HEK293 (cell line): ENCODE measurements at regions not wholly inside any gene's neighbourhood (a gene's known extent, or its start where the extent isn't known, plus 50 kb on each side); places are given as distances from the start of the nearest gene placed in this dataset.

Source experiments
- CTCF ChIA-PET: fragments of 350-600 bp; formaldehyde crosslinking; extraction: SDS; loops from one replicate; lab custom pipeline; 2021; ENCODE audit warnings: antibody characterized with exemption; lab: Yijun Ruan, JAX
- POLR2A ChIA-PET: fragments of 300-600 bp; formaldehyde crosslinking; extraction: SDS; loops from one replicate; lab custom pipeline; 2020; ENCODE audit warnings: antibody characterized with exemption, inconsistent platforms; lab: Yijun Ruan, JAX
- H3K27ac ChIP-seq: fragments of 200-500 bp; sonication (Bioruptor generic); 2 replicates; pipeline ENCODE4 v1.5.1; 2014; ENCODE audit warnings: low read depth, low read length, control low read depth, inconsistent platforms; ENCODE audit errors: extremely low read depth
- H3K36me3 ChIP-seq, 2 experiments: fragments of 200-500 bp in 1 of 2; sonication (Bioruptor generic) in 1 of 2; 1 replicate in 1 of 2; 2 replicates in 1 of 2; pipeline ENCODE4 v1.5.1; 2014 to 2017; ENCODE audit warnings: inconsistent platforms in 2 of 2, low read length in 2 of 2; ENCODE audit not compliant: control insufficient read depth in 2 of 2, insufficient read depth in 1 of 2
- H3K4me1 ChIP-seq: fragments of 200-500 bp; sonication (Bioruptor generic); 2 replicates; pipeline ENCODE4 v1.5.1; 2014; ENCODE audit warnings: mild to moderate bottlenecking, low read length, inconsistent platforms; ENCODE audit not compliant: control insufficient read depth, insufficient read depth
- H3K4me3 ChIP-seq: 2 replicates; pipeline ENCODE4 v1.5.1; 2011; ENCODE audit warnings: low read depth, mild to moderate bottlenecking, control low read depth, low read length, moderate library complexity
- H3K9me3 ChIP-seq: fragments of 200-500 bp; sonication (Bioruptor generic); 2 replicates; pipeline ENCODE4 v1.5.1; 2014; ENCODE audit warnings: low read depth, low read length, inconsistent platforms; ENCODE audit not compliant: control insufficient read depth, insufficient read depth
- HOXA7 ChIP-seq: sonication (generic); formaldehyde crosslinking; IDR thresholded peaks from 2 replicates; pipeline ENCODE4 v1.8.1; 2022; ENCODE audit warnings: missing genetic modification reagents, borderline replicate concordance
- HOXC10 ChIP-seq: sonication (generic); formaldehyde crosslinking; IDR thresholded peaks from 2 replicates; pipeline ENCODE4 v1.8.1; 2023; ENCODE audit warnings: mild to moderate bottlenecking, missing genetic modification reagents
- KLF9 ChIP-seq: fragments of 450-650 bp; formaldehyde crosslinking; IDR thresholded peaks from 2 replicates; pipeline ENCODE4 v1.5.1; 2016; ENCODE audit warnings: missing biosample characterization, missing genetic modification characterization, low read depth
- RBAK ChIP-seq: fragments of 450-650 bp; formaldehyde crosslinking; IDR thresholded peaks from 2 replicates; pipeline ENCODE4 v1.5.1; 2016; ENCODE audit warnings: missing biosample characterization, missing genetic modification characterization
- SCRT1 ChIP-seq: fragments of 450-650 bp; formaldehyde crosslinking; IDR thresholded peaks from 2 replicates; pipeline ENCODE4 v1.5.1; 2016; ENCODE audit warnings: missing biosample characterization, missing genetic modification characterization, borderline replicate concordance
- ZBTB17 ChIP-seq: fragments of 450-650 bp; formaldehyde crosslinking; IDR thresholded peaks from 2 replicates; pipeline ENCODE4 v1.5.1; 2016; ENCODE audit warnings: missing biosample characterization, missing genetic modification characterization
- ZBTB7A ChIP-seq: fragments of 450-650 bp; formaldehyde crosslinking; IDR thresholded peaks from 2 replicates; pipeline ENCODE4 v1.5.1; 2016; ENCODE audit warnings: low read depth, missing biosample characterization, missing genetic modification characterization
- ZBTB8A ChIP-seq: fragments of 450-650 bp; formaldehyde crosslinking; IDR thresholded peaks from 2 replicates; pipeline ENCODE4 v1.5.1; 2016; ENCODE audit warnings: missing biosample characterization, missing genetic modification characterization
- ZFP3 ChIP-seq: fragments of 450-650 bp; formaldehyde crosslinking; IDR thresholded peaks from 2 replicates; pipeline ENCODE4 v1.5.1; 2016; ENCODE audit warnings: low read depth, missing biosample characterization, missing genetic modification characterization
- ZFP69B ChIP-seq: fragments of 450-650 bp; formaldehyde crosslinking; IDR thresholded peaks from 2 replicates; pipeline ENCODE4 v1.5.1; 2016; ENCODE audit warnings: missing biosample characterization, missing genetic modification characterization
- ZNF174 ChIP-seq: fragments of 450-650 bp; formaldehyde crosslinking; IDR thresholded peaks from 2 replicates; pipeline ENCODE4 v1.5.0; 2017; ENCODE audit warnings: missing biosample characterization, mild to moderate bottlenecking, missing genetic modification characterization
- ZNF19 ChIP-seq: fragments of 450-650 bp; formaldehyde crosslinking; IDR thresholded peaks from 2 replicates; pipeline ENCODE4; 2016; ENCODE audit warnings: missing biosample characterization, missing genetic modification characterization, low read depth
- ZNF223 ChIP-seq: fragments of 450-650 bp; formaldehyde crosslinking; IDR thresholded peaks from 2 replicates; pipeline ENCODE4 v1.5.1; 2016; ENCODE audit warnings: missing biosample characterization, missing genetic modification characterization
- ZNF248 ChIP-seq: fragments of 450-650 bp; formaldehyde crosslinking; IDR thresholded peaks from 2 replicates; pipeline ENCODE4 v1.5.1; 2017; ENCODE audit warnings: missing biosample characterization, missing genetic modification characterization
- ZNF311 ChIP-seq: fragments of 450-650 bp; formaldehyde crosslinking; IDR thresholded peaks from 2 replicates; pipeline ENCODE4 v1.5.1; 2017; ENCODE audit warnings: missing biosample characterization, missing genetic modification characterization, borderline replicate concordance
- ZNF544 ChIP-seq: fragments of 450-650 bp; formaldehyde crosslinking; IDR thresholded peaks from 2 replicates; pipeline ENCODE4 v1.5.0; 2017; ENCODE audit warnings: missing biosample characterization, missing genetic modification characterization
- ZNF626 ChIP-seq: fragments of 450-650 bp; sonication (Bioruptor Pico); formaldehyde crosslinking; IDR thresholded peaks from 2 replicates; pipeline ENCODE4 v1.5.1; 2018; ENCODE audit warnings: missing biosample characterization, missing genetic modification characterization, inconsistent platforms
- ZNF670 ChIP-seq: fragments of 450-650 bp; formaldehyde crosslinking; IDR thresholded peaks from 2 replicates; pipeline ENCODE4 v1.5.1; 2016; ENCODE audit warnings: missing biosample characterization, missing genetic modification characterization, low read depth
- ZNF747 ChIP-seq: fragments of 450-650 bp; formaldehyde crosslinking; IDR thresholded peaks from 2 replicates; pipeline ENCODE4 v1.5.1; 2016; ENCODE audit warnings: missing biosample characterization, missing genetic modification characterization
- ZSCAN30 ChIP-seq: fragments of 450-650 bp; IDR thresholded peaks from 2 replicates; pipeline ENCODE4 v1.5.1; 2018; ENCODE audit warnings: missing biosample characterization, mild to moderate bottlenecking, missing genetic modification characterization, moderate library complexity
- ZXDB ChIP-seq: fragments of 450-650 bp; formaldehyde crosslinking; IDR thresholded peaks from 2 replicates; pipeline ENCODE4 v1.5.1; 2016; ENCODE audit warnings: missing biosample characterization, missing genetic modification characterization
- TF ChIP-seq, protein P1 (sequence below): fragments of 450-650 bp; formaldehyde crosslinking; IDR thresholded peaks from 2 replicates; pipeline ENCODE4 v1.5.1; 2016; ENCODE audit warnings: missing biosample characterization, missing genetic modification characterization
- TF ChIP-seq, protein P2 (sequence below): fragments of 450-650 bp; formaldehyde crosslinking; IDR thresholded peaks from 2 replicates; pipeline ENCODE4 v1.5.1; 2016; ENCODE audit warnings: missing biosample characterization, missing genetic modification characterization
- TF ChIP-seq, protein P3 (sequence below): fragments of 450-650 bp; formaldehyde crosslinking; IDR thresholded peaks from 2 replicates; pipeline ENCODE4 v1.5.1; 2017; ENCODE audit warnings: missing biosample characterization, missing genetic modification characterization
- TF ChIP-seq, protein P4 (sequence below): fragments of 450-650 bp; formaldehyde crosslinking; IDR thresholded peaks from 2 replicates; pipeline ENCODE4; 2016; ENCODE audit warnings: missing biosample characterization, missing genetic modification characterization
- TF ChIP-seq, protein P5 (sequence below): fragments of 450-650 bp; formaldehyde crosslinking; IDR thresholded peaks from 2 replicates; pipeline ENCODE4 v1.5.1; 2016; ENCODE audit warnings: missing biosample characterization, missing genetic modification characterization
- TF ChIP-seq, protein P6 (sequence below): fragments of 450-650 bp; formaldehyde crosslinking; IDR thresholded peaks from 2 replicates; pipeline ENCODE4 v1.5.1; 2016; ENCODE audit warnings: missing biosample characterization, missing genetic modification characterization

DNA sequence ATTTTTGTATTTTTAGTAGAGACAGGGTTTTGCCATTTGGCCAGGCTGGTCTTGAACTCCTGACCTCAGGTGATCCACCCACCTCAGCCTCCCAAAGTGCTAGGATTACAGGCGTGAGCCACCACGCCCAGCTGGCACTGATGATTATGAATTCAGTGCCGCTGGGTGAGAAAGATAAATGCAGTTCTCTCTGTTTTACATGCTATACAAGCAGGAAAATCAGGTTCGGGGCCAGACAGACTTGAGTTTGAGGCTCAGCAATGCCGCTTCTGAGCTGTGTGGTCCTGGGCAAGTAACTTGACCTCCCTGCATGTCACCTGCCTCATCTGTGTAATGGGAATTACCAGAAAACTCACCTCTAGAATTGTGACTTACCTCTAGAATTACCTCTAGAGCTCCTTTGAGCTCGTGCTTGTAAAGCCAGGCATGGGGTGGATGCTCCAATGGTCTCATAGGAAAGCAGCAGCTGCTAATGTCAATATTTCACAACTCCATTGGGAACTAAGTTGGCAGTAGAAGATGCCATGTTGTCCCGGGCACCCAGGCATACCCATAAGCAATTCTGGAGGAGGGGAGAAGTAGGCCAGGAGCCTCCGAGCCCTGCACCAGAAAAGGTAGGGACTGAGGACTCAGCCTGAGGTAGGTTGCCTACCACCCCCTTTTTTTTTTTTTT, 119.8 kb upstream of the SLC25A33 start:
- CTCF ChIA-PET: interaction anchor here (0.6 kb wide), 1 partner anchor 367 kb away, joined by 6 read pairs; no protein-coding TSS in a partner anchor
- H3K4me1 ChIP-seq: no peaks in the 10 kb centered on the region
- no peak overlapping the region for H3K4me3 ChIP-seq
- H3K27ac ChIP-seq: no peak overlapping the region
- TF ChIP-seq ZNF174 (tag by site-specific recombination): no peak
- TF ChIP-seq SCRT1 (tag by site-specific recombination): no peak
- no peak for TF ChIP-seq ZNF626 (tag by site-specific recombination)
- TF ChIP-seq ZNF223 (tag by site-specific recombination): no peak
- TF ChIP-seq, protein P1, sequence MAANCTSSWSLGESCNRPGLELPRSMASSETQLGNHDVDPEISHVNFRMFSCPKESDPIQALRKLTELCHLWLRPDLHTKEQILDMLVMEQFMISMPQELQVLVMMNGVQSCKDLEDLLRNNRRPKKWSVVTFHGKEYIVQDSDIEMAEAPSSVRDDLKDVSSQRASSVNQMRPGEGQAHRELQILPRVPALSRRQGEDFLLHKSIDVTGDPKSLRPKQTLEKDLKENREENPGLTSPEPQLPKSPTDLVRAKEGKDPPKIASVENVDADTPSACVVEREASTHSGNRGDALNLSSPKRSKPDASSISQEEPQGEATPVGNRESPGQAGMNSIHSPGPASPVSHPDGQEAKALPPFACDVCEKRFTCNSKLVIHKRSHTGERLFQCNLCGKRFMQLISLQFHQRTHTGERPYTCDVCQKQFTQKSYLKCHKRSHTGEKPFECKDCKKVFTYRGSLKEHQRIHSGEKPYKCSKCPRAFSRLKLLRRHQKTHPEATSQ (tag by site-specific recombination): no peak
- TF ChIP-seq, protein P2, sequence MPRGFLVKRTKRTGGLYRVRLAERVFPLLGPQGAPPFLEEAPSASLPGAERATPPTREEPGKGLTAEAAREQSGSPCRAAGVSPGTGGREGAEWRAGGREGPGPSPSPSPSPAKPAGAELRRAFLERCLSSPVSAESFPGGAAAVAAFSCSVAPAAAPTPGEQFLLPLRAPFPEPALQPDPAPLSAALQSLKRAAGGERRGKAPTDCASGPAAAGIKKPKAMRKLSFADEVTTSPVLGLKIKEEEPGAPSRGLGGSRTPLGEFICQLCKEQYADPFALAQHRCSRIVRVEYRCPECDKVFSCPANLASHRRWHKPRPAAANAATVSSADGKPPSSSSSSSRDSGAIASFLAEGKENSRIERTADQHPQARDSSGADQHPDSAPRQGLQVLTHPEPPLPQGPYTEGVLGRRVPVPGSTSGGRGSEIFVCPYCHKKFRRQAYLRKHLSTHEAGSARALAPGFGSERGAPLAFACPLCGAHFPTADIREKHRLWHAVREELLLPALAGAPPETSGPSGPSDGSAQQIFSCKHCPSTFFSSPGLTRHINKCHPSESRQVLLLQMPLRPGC (tag by site-specific recombination): no peak
- no peak for TF ChIP-seq ZFP69B
- TF ChIP-seq, protein P3, sequence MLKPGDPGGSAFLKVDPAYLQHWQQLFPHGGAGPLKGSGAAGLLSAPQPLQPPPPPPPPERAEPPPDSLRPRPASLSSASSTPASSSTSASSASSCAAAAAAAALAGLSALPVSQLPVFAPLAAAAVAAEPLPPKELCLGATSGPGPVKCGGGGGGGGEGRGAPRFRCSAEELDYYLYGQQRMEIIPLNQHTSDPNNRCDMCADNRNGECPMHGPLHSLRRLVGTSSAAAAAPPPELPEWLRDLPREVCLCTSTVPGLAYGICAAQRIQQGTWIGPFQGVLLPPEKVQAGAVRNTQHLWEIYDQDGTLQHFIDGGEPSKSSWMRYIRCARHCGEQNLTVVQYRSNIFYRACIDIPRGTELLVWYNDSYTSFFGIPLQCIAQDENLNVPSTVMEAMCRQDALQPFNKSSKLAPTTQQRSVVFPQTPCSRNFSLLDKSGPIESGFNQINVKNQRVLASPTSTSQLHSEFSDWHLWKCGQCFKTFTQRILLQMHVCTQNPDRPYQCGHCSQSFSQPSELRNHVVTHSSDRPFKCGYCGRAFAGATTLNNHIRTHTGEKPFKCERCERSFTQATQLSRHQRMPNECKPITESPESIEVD (tag by site-specific recombination): no peak
- TF ChIP-seq ZBTB7A (tag by site-specific recombination): no peak
- TF ChIP-seq, protein P4, sequence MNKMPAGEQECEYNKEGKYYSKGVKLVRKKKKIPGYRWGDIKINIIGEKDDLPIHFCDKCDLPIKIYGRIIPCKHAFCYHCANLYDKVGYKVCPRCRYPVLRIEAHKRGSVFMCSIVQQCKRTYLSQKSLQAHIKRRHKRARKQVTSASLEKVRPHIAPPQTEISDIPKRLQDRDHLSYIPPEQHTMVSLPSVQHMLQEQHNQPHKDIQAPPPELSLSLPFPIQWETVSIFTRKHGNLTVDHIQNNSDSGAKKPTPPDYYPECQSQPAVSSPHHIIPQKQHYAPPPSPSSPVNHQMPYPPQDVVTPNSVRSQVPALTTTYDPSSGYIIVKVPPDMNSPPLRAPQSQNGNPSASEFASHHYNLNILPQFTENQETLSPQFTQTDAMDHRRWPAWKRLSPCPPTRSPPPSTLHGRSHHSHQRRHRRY (tag by site-specific recombination): no peak
- TF ChIP-seq ZNF747: no peak
- POLR2A ChIA-PET: no interaction called here
- H3K9me3 ChIP-seq: no peaks in the 10 kb centered on the region
- H3K36me3 ChIP-seq: no peaks in the 10 kb centered on the region

DNA sequence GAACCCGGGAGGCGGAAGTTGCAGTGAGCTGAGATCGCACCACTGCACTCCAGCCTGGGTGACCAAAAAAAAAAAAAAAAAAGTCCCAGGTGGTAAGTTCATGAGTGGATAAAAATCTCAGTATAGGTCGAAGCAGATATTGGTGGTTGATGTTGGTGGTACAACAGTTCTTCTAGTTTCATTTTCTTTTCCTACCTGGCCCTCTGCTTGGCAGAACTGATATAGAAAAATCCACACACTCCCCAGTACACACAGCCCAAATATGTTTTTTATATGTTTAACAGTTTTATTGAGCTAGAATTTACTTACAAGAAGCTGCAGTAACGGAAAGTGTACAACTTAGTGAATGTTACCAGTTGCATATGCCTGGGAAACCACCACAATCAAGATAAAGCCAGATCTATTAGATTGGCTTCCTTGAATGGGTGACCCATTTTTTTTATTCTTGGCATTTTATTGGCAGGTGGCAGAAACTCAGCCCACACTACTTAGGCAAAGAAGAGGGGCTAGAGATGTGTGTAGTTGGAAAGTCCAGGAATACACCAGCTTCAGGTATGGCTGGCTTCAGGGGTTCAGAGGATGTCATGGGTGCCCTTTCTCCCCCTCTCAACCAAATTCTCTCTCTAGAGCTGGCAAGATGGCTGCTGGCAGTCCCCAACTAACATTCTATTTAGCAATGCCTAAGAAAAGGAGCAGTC, 118.3 kb upstream of the SLC25A33 start:
- ChIA-PET CTCF (interaction anchor here (0.6 kb wide), 1 partner anchor 9 kb away, joined by 3 read pairs; no protein-coding TSS in a partner anchor), POLR2A (no interaction called here)
- H3K9me3 ChIP-seq: no peaks in the 10 kb centered on the region
- no peaks in the 10 kb centered on the region for H3K4me1 ChIP-seq
- no peak overlapping the region for H3K27ac ChIP-seq
- no peak overlapping the region for H3K4me3 ChIP-seq
- no peaks in the 10 kb centered on the region for H3K36me3 ChIP-seq
- TF ChIP-seq RBAK (tag by site-specific recombination): no peak
- no peak for TF ChIP-seq ZBTB7A (tag by site-specific recombination)
- no peak for TF ChIP-seq ZNF248
- no peak for TF ChIP-seq ZNF19
- no peak for TF ChIP-seq ZBTB8A (tag by site-specific recombination)
- TF ChIP-seq ZXDB (tag by site-specific recombination): no peak
- TF ChIP-seq ZBTB17 (tag by site-specific recombination): no peak
- TF ChIP-seq KLF9 (tag by site-specific recombination): no peak
- TF ChIP-seq HOXC10 (CRISPR knock-in tag): no peak
- TF ChIP-seq, protein P5, sequence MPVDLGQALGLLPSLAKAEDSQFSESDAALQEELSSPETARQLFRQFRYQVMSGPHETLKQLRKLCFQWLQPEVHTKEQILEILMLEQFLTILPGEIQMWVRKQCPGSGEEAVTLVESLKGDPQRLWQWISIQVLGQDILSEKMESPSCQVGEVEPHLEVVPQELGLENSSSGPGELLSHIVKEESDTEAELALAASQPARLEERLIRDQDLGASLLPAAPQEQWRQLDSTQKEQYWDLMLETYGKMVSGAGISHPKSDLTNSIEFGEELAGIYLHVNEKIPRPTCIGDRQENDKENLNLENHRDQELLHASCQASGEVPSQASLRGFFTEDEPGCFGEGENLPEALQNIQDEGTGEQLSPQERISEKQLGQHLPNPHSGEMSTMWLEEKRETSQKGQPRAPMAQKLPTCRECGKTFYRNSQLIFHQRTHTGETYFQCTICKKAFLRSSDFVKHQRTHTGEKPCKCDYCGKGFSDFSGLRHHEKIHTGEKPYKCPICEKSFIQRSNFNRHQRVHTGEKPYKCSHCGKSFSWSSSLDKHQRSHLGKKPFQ (tag by site-specific recombination): no peak
- TF ChIP-seq ZFP3: no peak
- TF ChIP-seq ZNF544 (tag by site-specific recombination): no peak
- TF ChIP-seq ZNF670 (tag by site-specific recombination): no peak
- no peak for TF ChIP-seq HOXA7 (CRISPR knock-in tag)
- TF ChIP-seq ZNF311: no peak
- TF ChIP-seq, protein P6, sequence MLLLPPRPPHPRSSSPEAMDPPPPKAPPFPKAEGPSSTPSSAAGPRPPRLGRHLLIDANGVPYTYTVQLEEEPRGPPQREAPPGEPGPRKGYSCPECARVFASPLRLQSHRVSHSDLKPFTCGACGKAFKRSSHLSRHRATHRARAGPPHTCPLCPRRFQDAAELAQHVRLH (tag by site-specific recombination): no peak
- no peak for TF ChIP-seq ZSCAN30
